ES-I3 (cell line): ENCODE measurements at regions not wholly inside any gene's neighbourhood (a gene's known extent, or its start where the extent isn't known, plus 50 kb on each side); places are given as distances from the start of the nearest gene placed in this dataset.

Source experiments
- H3K36me3 ChIP-seq: 2 replicates; pipeline ENCODE4 v1.6.1; 2013; ENCODE audit warnings: mild to moderate bottlenecking, low read length, control low read depth, moderate library complexity; ENCODE audit not compliant: insufficient read depth
- H3K4me1 ChIP-seq: 2 replicates; pipeline ENCODE4 v1.6.1; 2013; ENCODE audit warnings: mild to moderate bottlenecking, control low read depth, low read length; ENCODE audit not compliant: insufficient read depth
- H3K9ac ChIP-seq: 2 replicates; pipeline ENCODE4 v1.6.1; 2013; ENCODE audit warnings: low read depth, mild to moderate bottlenecking, low read length, moderate library complexity
- H3K9me3 ChIP-seq: 2 replicates; pipeline ENCODE4 v1.6.1; 2013; ENCODE audit warnings: mild to moderate bottlenecking, low read length, moderate library complexity; ENCODE audit not compliant: control insufficient read depth, insufficient read depth

GRCh38 chr2:42954227-42954962, 162.0 kb upstream of the HAAO start:
- Histone ChIP-seq H3K9me3 (no peaks in the 10 kb centered on the region), H3K4me1 (peaks cover 20% of the 10 kb centered on the region), H3K36me3 (no peaks in the 10 kb centered on the region), H3K9ac (no peak overlapping the region)

GRCh38 chr2:42953216-42953615, 160.8 kb upstream of the HAAO start:
- no peaks in the 10 kb centered on the region for H3K36me3 ChIP-seq
- peaks cover 20% of the 10 kb centered on the region for H3K4me1 ChIP-seq
- no peaks in the 10 kb centered on the region for H3K9me3 ChIP-seq
- no peak overlapping the region for H3K9ac ChIP-seq

DNA sequence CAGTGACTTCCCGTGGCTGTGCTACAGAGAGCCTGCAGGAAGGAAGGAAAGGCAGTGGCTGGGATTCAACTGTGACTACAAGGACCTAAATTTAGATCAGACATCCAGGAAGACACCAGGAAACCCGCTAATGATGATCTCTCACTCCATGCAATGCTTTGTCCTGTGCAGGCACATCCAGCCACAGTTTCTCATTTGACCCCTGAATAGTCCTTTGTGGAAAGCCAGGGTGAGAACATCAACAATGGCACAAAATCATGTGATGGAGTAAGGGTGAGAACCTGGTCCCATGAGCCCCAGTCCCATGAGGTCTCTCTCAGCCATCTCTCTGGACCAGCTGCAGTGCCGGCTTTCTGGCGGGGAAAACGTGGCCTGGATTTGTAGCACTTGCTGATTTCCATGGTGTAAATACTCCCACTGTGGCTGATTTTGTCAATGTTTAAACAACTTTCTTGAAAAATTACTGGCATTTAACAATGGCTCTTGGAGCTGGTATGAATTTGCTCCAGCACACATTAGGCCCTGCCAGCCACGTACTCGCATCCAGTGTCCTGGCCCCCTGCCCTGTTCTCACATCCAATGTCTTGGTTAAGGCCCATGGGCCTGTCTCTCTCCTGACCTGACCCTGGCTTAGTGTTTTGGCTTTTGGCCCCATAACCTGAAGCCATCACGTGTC, 159.0 kb upstream of the HAAO start:
- Histone ChIP-seq H3K9me3 (no peaks in the 10 kb centered on the region), H3K4me1 (peaks cover 9% of the 10 kb centered on the region; the same call in 1 of the 2 replicates), H3K9ac (no peak overlapping the region), H3K36me3 (no peaks in the 10 kb centered on the region)

DNA sequence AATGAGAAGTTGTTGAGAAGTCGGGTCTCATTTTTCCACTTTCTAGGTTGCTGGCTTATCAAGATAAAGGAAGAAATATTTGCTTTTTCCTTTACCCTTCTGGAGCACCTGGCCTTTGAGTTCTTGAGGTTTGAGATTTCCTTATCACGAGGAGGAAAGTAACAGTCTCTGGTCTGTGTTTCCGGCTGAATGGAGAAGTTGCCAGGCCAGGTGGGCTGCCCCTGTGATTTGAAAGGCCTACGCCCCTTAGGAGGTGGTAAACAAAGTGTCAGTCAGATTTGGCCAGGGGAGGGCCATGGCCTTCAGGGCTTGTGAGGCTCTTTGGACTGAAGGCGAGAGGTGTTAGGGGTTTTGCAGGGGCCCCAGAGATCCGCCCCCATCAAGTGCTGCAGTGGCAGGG, 156.7 kb upstream of the HAAO start:
- Histone ChIP-seq H3K9me3 (no peaks in the 10 kb centered on the region), H3K4me1 (peaks cover under 1% of the 10 kb centered on the region; the same call in 1 of the 2 replicates), H3K9ac (no peak overlapping the region), H3K36me3 (no peaks in the 10 kb centered on the region)

DNA sequence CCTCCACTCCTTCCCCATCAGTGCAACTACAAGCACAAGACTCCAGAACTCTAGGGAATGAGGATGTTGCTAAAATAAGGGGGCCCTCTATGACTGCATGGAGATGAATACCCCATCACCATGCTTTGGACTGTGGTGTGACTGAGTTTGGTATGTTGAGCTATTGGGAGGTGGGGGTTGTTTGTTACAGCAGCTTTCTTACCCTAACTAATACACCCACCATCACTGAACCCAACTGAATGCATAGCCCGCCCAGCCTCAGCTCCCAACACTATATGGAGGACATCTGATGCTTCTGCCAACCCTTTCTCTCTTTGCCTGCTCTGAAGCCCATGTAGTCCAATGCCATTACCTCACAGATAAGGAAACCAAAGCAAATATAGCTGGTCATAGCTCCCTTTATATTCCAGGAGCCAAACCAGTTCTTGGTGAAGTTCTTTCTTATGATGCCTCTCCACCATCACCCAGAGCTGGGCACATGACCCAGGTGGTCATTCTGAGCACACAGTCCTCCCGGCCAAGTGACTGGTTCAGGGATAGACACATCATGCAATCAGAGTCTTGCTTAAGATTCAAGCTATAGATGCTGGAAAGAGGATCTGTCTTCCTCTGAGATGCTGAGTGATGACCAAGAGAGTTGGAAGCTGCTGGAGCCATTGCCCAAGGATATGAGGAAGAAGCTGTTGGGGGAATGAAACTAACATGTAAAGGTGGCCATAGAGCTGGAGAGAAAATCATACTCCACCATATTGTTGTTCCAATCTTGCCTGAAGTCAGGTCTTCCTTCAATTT, 155.6 kb upstream of the HAAO start:
- Histone ChIP-seq H3K4me1 (no peaks in the 10 kb centered on the region; the same call in 1 of the 2 replicates), H3K9me3 (no peaks in the 10 kb centered on the region), H3K9ac (no peak overlapping the region), H3K36me3 (no peaks in the 10 kb centered on the region)

DNA sequence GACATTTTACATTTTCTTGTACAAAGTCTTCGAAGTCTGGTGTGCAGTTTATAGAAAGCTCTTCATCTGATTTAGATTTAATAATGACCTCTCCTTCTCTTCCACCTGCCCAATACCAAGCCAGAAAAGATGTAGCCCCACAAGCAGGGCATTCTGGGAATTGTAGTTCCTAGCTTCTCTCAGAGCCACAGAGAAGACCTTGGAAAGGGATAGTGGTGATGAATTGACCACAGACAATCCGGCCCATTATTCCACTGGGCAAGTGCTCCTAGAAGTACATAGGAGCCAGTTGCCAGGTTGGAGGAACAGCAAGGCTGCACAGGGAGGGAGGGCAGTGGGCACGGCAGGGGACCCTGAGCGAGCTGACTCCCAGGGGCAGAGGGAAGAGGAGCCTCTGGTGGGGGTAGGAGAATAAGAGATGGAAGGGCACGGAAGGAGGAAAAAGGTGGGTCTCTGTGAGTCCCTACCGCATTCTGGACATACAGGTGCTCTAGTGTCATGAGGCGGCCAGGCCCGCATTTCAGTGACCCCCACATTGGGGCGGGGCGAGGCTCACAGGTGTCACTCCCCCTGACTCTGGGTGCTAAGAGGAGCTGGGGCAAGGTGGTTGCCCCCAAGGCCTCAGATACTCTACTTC, 152.5 kb upstream of the HAAO start:
- no peak overlapping the region for H3K9ac ChIP-seq
- H3K36me3 ChIP-seq, result no peaks in the 10 kb centered on the region
- H3K4me1 ChIP-seq, result no peaks in the 10 kb centered on the region; the same call in 1 of the 2 replicates

DNA sequence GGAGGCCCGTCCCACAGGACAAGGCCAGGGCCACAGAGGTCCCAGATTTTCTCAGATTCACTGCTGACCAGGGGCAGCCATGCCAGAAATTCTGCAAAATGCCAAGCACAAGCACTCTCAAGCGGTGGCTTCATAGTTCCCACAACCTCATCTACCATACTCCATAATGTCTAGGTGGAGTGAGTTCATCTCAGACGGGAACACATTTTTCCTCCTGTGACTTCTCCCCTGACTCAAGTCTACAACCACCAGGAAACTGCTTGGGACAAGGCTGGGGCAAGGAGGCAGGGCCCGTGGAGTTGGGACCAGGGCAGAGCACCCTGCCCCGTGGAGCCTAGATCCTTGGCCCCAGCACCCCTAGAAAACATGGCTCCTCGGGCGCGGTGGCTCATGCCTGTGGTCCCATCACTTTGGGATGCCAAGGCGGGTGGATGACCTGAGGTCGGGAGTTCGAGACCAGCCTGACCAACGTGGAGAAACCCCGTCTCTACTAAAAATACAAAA, 150.7 kb upstream of the HAAO start:
- Histone ChIP-seq H3K36me3 (no peaks in the 10 kb centered on the region), H3K9me3 (no peaks in the 10 kb centered on the region), H3K4me1 (no peaks in the 10 kb centered on the region; the same call in 1 of the 2 replicates), H3K9ac (no peak overlapping the region)

More for the DNA sequence above, 152.5 kb upstream of the HAAO start:
- no peaks in the 10 kb centered on the region for H3K9me3 ChIP-seq

- no peak overlapping the region for H3K9ac ChIP-seq
- no peaks in the 10 kb centered on the region for H3K36me3 ChIP-seq
- H3K4me1 ChIP-seq, result no peaks in the 10 kb centered on the region; the same call in 1 of the 2 replicates
- no peaks in the 10 kb centered on the region for H3K9me3 ChIP-seq
Measured at GRCh38 chr2:42942214-42942989, 150.0 kb upstream of the HAAO start.

- peaks cover 2% of the 10 kb centered on the region; the same call in 1 of the 2 replicates for H3K4me1 ChIP-seq
- H3K9me3 ChIP-seq, result no peaks in the 10 kb centered on the region
- no peak overlapping the region for H3K9ac ChIP-seq
- H3K36me3 ChIP-seq, result no peaks in the 10 kb centered on the region
Measured at GRCh38 chr2:42941633-42942176, 149.3 kb upstream of the HAAO start.

DNA sequence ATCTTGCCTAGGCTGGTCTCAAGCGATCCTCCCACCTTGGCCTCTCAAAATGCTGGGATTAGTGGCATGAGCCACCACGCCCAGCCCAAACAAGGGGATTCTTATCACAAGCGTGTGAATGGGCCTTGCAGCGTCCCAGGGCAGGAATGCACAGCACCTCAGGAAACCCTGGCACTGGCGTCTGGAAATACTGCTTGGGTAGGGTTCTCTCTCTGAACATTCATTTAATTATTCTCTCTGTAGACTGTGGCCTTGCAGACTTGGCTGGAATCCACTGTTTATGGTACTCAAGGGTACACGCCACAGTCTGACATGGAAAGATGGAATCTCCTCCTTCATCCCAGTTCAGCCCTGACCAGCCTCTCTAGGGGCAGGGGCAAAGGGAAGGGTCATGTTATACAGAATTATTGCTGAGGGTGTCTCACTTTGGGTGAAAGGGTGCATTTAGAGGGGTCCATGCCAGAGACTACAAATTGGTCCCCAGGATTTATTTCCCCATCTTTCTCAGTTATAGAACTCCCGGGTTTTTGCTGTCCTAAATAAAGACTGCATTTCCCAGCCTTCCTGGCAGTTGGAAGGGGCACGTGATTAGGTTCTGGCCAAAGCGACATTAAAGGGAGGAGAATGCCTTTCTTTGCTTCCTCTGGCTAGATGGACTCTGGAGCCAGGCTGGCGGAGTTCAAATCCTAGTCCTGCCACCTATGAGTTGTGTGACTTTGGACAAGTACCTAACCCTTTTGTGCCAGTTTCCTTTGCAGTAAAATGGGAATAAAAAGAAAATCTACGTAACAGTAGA, 147.2 kb upstream of the HAAO start:
- no peaks in the 10 kb centered on the region for H3K9me3 ChIP-seq
- peaks cover 5% of the 10 kb centered on the region; the same call in 1 of the 2 replicates for H3K4me1 ChIP-seq
- H3K36me3 ChIP-seq, result no peaks in the 10 kb centered on the region
- no peak overlapping the region for H3K9ac ChIP-seq

DNA sequence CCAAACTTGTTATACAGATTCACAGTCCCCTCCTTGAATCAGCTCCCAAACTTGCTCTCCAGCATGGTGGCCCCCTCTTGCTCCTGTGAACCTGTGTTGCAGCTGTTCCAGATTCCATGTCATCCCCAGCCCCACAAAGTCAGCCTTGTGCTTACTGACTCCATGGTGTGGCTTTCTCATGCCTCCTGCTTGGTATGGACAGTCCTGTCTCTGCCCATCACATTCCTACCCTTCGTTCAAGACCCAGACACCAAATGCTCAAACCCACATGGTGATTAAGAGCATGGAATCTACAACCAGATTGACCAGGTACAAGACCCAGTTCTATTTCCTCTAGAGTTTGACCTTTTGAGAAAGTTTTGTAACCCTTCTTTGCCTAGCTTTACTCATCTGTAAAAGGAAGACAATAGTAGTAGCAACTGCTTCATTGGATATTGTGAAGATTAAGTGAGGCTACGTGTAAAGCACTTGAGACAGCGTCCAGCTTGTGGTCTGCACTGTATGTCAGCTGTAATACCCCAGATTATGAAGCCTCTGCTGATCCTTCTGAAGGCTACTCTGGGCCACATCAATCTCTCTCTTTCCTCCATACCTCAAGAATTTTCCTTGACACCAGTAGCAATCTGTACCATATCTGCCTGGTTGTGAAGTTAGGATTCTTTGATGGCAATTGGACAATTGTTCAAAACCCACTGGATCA, 146.4 kb upstream of the HAAO start:
- H3K36me3 ChIP-seq, result no peaks in the 10 kb centered on the region
- no peaks in the 10 kb centered on the region for H3K9me3 ChIP-seq
- peaks cover 5% of the 10 kb centered on the region; the same call in 1 of the 2 replicates for H3K4me1 ChIP-seq
- no peak overlapping the region for H3K9ac ChIP-seq

- no peaks in the 10 kb centered on the region for H3K36me3 ChIP-seq
- no peaks in the 10 kb centered on the region for H3K9me3 ChIP-seq
- H3K9ac ChIP-seq, result no peak overlapping the region
- H3K4me1 ChIP-seq, result peaks cover 5% of the 10 kb centered on the region; the same call in 1 of the 2 replicates
Measured at GRCh38 chr2:42937171-42937875, 144.9 kb upstream of the HAAO start.
